HG03280 (cell line): ENCODE measurements at regions not wholly inside any gene's neighbourhood (a gene's known extent, or its start where the extent isn't known, plus 50 kb on each side); places are given as distances from the start of the nearest gene placed in this dataset.
"Not testable (repeated sequence)": the region's sequence is repeated elsewhere in the genome, so short reads cannot be mapped to it uniquely, and the experiment has no call there.

Experiments used
- ATAC-seq: cut with Tn5 transposase; IDR thresholded peaks from one replicate; pipeline ENCODE4 v1.9.1; 2021; ENCODE audit warnings: mild to moderate bottlenecking, moderate library complexity; ENCODE audit not compliant: unreplicated experiment

- ATAC-seq = no peak
Measured at GRCh38 chr10:124172181-124172916, 79.0 kb upstream of the CHST15 start.

GRCh38 chr10:124171561-124171960 is 78.2 kb upstream of the CHST15 start:
- ATAC-seq = no peak

- no peak for ATAC-seq
Measured at GRCh38 chr10:124170631-124171030, 77.2 kb upstream of the CHST15 start.

- no peak for ATAC-seq
Measured at GRCh38 chr10:124168991-124169802, 75.8 kb upstream of the CHST15 start.

- no peak for ATAC-seq
Measured at GRCh38 chr10:124168581-124168980, 75.2 kb upstream of the CHST15 start.

- not testable (repeated sequence) for ATAC-seq
Measured at GRCh38 chr10:124167925-124168324, 74.5 kb upstream of the CHST15 start.

GRCh38 chr10:124166431-124167125 is 73.2 kb upstream of the CHST15 start:
- no peak for ATAC-seq

- no peak for ATAC-seq
Measured at GRCh38 chr10:124165827-124166226, 72.4 kb upstream of the CHST15 start.

GRCh38 chr10:124165311-124165710 is 71.9 kb upstream of the CHST15 start:
- ATAC-seq = no peak

- ATAC-seq = no peak
Measured at GRCh38 chr10:124164264-124164663, 70.9 kb upstream of the CHST15 start.

GRCh38 chr10:124162774-124163354 is 69.5 kb upstream of the CHST15 start:
- no peak for ATAC-seq

GRCh38 chr10:124162136-124162535 is 68.7 kb upstream of the CHST15 start:
- no peak for ATAC-seq

GRCh38 chr10:124161601-124162000 is 68.2 kb upstream of the CHST15 start:
- ATAC-seq = no peak

GRCh38 chr10:124160943-124161582 is 67.7 kb upstream of the CHST15 start:
- no peak for ATAC-seq

GRCh38 chr10:124160176-124160575 is 66.8 kb upstream of the CHST15 start:
- ATAC-seq = no peak

- ATAC-seq = no peak
Measured at GRCh38 chr10:124159153-124159552, 65.8 kb upstream of the CHST15 start.

- ATAC-seq = no peak
Measured at GRCh38 chr10:124158592-124158991, 65.2 kb upstream of the CHST15 start.

GRCh38 chr10:124157271-124157681 is 63.9 kb upstream of the CHST15 start:
- ATAC-seq = no peak

- ATAC-seq = no peak
Measured at GRCh38 chr10:124156524-124157260, 63.3 kb upstream of the CHST15 start.

GRCh38 chr10:124155781-124156435 is 62.5 kb upstream of the CHST15 start:
- ATAC-seq = no peak
